Small intestine (tissue), 7 donors: ENCODE measurements at regions not wholly inside any gene's neighbourhood (a gene's known extent, or its start where the extent isn't known, plus 50 kb on each side); places are given as distances from the start of the nearest gene placed in this dataset.

Experiments used
- DNase-seq, 2 donors: peaks; one replicate each; pipeline versions ENCODE4 v3.0.0 to v3.0.0-alpha.2; 2013
- FAIRE-seq: peaks from 2 replicates; lab custom pipeline; 2012; peaks lifted over from hg19 to GRCh38; lab: Jason Lieb, UNC
- H3K27ac ChIP-seq, 3 donors: one replicate each; pipeline ENCODE4 v1.5.1; 2013; ENCODE audit warnings: low read length in 2 of 3, mild to moderate bottlenecking in 2 of 3, control low read depth in 1 of 3, inconsistent platforms in 1 of 3, low read depth in 1 of 3, moderate library complexity in 1 of 3
- H3K27me3 ChIP-seq, 3 donors: one replicate each; pipeline ENCODE4 v1.6.1; 2013; ENCODE audit warnings: low read length in 3 of 3, inconsistent platforms in 1 of 3; ENCODE audit not compliant: control insufficient read depth in 3 of 3, insufficient read depth in 3 of 3
- H3K36me3 ChIP-seq, 3 donors: one replicate each; pipeline ENCODE4 v1.6.1; 2013; ENCODE audit warnings: low read length in 3 of 3, inconsistent platforms in 1 of 3, low read depth in 1 of 3, mild to moderate bottlenecking in 1 of 3, moderate library complexity in 1 of 3; ENCODE audit not compliant: control insufficient read depth in 3 of 3, insufficient read depth in 2 of 3
- H3K4me1 ChIP-seq, 3 donors: one replicate each; pipeline ENCODE4 v1.6.1; 2013; ENCODE audit warnings: low read length in 2 of 3, inconsistent platforms in 1 of 3, low read depth in 1 of 3, mild to moderate bottlenecking in 1 of 3, moderate library complexity in 1 of 3; ENCODE audit not compliant: control insufficient read depth in 3 of 3, insufficient read depth in 2 of 3
- H3K4me3 ChIP-seq, 3 donors: one replicate each; pipeline ENCODE4 v1.5.1; 2013; ENCODE audit warnings: low read length in 3 of 3, control low read depth in 1 of 3, inconsistent platforms in 1 of 3, low read depth in 1 of 3, mild to moderate bottlenecking in 1 of 3, moderate library complexity in 1 of 3
- H3K9me3 ChIP-seq, 2 donors: one replicate each; pipeline ENCODE4 v1.6.1; 2013; ENCODE audit warnings: low read depth in 1 of 2, low read length in 1 of 2; ENCODE audit not compliant: control insufficient read depth in 2 of 2, insufficient read depth in 1 of 2
- WGBS, 3 donors: extraction: QIAGEN DNeasy Blood & Tissue Kit; methylation state at CpG; one replicate each; pipeline ENCODE4 v1.1.7; 2013; 5-methylcytosine and 5-hydroxymethylcytosine counted together
- donor health status: healthy with polysubstance abuse.
- donor health status: control.
- donor health status: control.
- donor health status: Bipolar disorder and iron deficiency.
- donor health status: healthy.

DNA sequence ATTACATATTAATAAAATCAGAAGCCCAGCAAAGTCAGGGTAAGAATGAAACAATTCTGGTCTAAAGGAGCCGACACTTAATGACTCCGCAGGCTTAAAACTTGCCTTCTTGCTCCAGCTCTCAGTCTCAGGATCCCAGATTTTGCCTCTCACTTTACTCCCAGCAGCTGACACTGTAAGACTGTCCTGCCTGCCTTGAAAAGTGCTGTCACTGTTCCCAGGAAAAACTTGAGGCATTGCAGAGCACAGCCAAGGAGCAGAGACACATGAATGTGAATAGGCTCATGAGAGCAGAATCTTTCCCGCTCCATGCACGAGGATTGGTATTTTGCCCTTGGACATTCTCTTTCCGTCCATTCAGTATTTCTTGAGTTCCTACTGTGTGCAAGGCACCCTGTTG, 457.6 kb upstream of the ZFHX3 start:
- H3K9me3 ChIP-seq: no peaks in the 10 kb centered on the region
- DNase-seq: no peak
- no peak overlapping the region for H3K27ac ChIP-seq
- no peak for FAIRE-seq
- H3K4me1 ChIP-seq: no peaks in the 10 kb centered on the region
- peaks cover 0 to 3% (median 0%) of the 10 kb centered on the region in 3 donors for H3K27me3 ChIP-seq
- no peaks in the 10 kb centered on the region for H3K36me3 ChIP-seq
- WGBS, 3 donors: 58 to 80% (median 70%) methylated on average over 5 of the region's 5 CpGs
- no peak overlapping the region for H3K4me3 ChIP-seq

DNA sequence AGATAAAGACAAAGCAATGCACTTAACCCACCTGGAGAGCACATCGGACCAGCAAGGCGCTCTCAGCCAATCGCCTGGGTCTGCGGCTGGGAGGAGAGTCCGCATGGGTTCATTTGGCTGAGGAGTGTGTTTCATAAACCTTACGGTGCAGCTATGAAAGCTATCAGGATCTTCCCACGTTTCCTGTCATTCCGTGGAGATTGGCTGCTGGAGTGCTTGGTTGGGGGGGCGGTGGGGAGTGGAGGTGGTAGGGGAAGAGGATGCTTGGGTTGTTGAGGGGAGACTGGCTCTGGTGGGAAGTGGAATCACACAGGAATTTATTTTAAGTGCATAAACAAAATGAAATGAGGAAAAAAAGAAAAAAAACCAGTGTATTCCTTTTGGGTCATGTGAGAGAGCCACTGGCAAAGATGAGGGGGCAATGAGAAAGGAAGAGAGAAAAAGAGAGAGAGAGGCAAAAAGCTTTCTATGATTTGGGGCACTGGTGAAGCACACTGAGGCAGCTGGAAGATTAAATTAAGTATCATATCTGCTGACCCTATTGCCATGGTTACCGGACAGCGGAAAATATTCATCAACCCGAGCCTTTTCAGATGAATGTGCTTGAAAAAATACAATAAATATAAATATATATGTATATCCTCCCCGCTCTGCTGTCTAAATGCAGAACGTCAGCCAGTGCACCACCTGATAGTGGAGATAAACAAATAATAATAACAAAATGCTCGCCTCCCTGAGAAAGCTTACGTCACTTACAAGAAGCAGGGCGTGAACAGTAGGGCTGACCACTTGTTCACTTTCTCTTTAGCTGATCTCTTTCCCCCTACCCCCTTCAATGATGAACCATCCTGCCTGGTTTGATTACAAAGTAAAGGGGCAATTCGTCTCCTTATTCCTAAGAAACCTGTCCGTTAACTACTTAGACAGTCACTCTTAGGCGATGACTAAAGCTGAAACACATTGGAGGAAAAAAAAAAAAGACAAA, 457.0 kb upstream of the ZFHX3 start:
- H3K27ac ChIP-seq: no peak overlapping the region
- no peak for FAIRE-seq
- H3K36me3 ChIP-seq: no peaks in the 10 kb centered on the region
- H3K4me3 ChIP-seq: no peak overlapping the region
- H3K4me1 ChIP-seq: no peaks in the 10 kb centered on the region
- WGBS, 3 donors: 54 to 67% (median 67%) methylated on average over 20 of the region's 20 CpGs
- H3K9me3 ChIP-seq: no peaks in the 10 kb centered on the region
- H3K27me3 ChIP-seq: peaks cover 0 to 3% (median 0%) of the 10 kb centered on the region in 3 donors
- DNase-seq: no peak

DNA sequence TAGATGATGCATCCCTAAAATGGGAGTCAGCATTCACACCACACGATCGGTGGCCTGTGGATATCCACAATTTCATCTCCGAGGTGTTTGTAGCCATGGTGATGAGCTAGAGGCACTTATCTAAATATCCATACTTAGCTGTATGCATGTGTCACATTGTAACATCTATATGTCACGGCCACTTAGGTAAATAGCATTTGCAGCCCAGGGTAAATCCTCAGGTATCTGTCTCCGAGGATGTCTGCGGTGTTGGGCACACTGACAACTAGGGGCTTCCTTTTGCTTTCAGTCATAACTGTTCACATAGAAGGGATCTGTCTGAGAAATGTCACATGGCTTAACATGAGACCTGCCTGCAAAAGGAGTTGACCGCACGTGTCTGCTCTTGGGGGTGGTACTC, 455.2 kb upstream of the ZFHX3 start:
- WGBS, 3 donors: 82 to 87% (median 87%) methylated on average over 8 of the region's 8 CpGs
- H3K27me3 ChIP-seq: peaks cover 0 to 3% (median 0%) of the 10 kb centered on the region in 3 donors
- H3K27ac ChIP-seq: no peak overlapping the region
- FAIRE-seq (no peak), DNase-seq (no peak)
- H3K4me3 ChIP-seq: no peak overlapping the region
- no peaks in the 10 kb centered on the region for H3K36me3 ChIP-seq
- H3K9me3 ChIP-seq: no peaks in the 10 kb centered on the region
- no peaks in the 10 kb centered on the region for H3K4me1 ChIP-seq

DNA sequence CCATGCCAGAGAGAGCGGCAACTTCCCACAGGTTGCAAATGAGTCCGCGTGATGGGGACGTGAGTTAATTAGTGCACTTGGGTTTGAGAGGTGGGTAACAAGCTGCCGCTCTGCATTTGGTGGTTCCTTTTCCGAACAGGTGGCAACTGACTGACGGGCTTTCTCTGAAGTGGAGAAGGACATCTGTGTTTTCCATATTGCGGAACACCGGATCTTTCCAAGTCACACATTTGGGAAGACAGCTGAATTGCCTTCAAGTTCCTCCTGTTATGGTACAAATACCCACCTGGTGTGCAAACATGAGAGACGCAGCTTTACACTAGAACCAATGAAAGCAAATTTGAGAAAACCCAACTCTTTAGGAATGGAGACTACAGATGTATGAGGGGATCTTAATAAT, 451.3 kb upstream of the ZFHX3 start:
- Histone ChIP-seq H3K4me1 (no peaks in the 10 kb centered on the region), H3K4me3 (no peak overlapping the region), H3K27me3 (no peaks in the 10 kb centered on the region), H3K36me3 (no peaks in the 10 kb centered on the region), H3K9me3 (no peaks in the 10 kb centered on the region), H3K27ac (no peak overlapping the region)
- DNase-seq: no peak
- FAIRE-seq: no peak
- WGBS, 3 donors: 93 to 94% (median 94%) methylated on average over 10 of the region's 10 CpGs

DNA sequence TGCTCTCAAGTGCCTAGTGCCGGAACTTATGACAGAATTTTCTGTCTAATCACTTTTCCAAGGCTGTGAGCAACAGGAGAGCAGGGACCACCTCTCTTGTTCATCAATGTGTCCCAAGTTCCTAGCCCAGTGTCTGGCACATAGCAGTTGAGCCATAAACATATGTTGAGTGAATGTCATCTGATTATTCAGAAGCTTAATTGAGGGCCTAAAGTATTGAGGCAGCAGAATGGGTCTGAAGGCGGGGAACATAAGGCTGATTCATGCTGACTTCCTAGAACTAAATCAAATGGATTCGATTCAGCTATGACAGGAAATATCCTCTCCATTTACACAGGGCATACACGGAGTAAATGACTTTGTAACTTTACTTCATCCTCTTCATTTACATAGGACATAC, 438.0 kb upstream of the ZFHX3 start:
- 63 to 77% (median 70%) methylated on average over 4 of the region's 4 CpGs for WGBS, 3 donors
- FAIRE-seq: no peak

DNA sequence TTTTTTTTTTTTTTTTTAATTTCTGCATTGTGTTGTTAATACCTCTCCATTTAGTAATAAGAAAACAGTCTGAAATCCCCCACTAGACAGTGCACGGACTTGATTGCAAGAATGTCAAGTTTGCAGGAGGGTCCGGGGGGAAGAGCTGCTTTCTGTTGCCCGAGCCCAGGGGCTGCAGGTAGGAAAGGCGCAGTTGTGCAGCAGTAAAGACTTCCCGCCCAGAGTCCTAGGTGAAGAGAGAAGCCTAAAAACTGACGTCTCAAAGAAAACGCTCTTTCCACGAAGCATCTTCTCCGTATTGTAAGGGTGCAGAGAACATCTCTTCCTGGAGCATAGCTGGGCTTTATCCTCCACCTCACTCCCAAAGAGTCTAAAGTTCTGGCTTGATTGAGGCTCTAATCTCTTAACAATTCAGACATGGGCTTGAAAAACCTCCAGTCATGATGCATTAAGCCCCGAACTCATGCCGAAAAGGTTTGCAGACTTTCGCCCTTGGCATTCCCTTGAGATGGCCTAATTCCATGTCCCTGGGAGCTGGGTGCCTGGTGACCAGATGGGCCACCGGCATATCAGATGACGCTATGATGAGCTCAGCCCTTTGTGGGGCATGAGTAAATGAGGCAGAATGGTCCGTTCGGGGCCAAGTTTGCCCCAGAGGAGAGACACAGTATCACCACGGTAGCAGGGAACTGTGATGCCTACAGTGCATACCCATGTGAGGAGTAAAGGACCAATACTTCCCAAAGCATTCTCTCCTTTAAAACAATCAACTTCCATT, 436.2 kb upstream of the ZFHX3 start:
- WGBS, 3 donors: 70 to 79% (median 76%) methylated on average over 17 of the region's 17 CpGs
- peaks cover 0 to 23% (median 2%) of the 10 kb centered on the region in 3 donors for H3K27me3 ChIP-seq

More for the DNA sequence above, 438.0 kb upstream of the ZFHX3 start:
- Histone ChIP-seq H3K4me1 (peaks cover 0 to 6% (median 0%) of the 10 kb centered on the region in 3 donors), H3K9me3 (no peaks in the 10 kb centered on the region), H3K4me3 (no peak overlapping the region), H3K36me3 (no peaks in the 10 kb centered on the region), H3K27me3 (peaks cover 0 to 23% (median 2%) of the 10 kb centered on the region in 3 donors), H3K27ac (no peak overlapping the region)
- no peak for DNase-seq

DNA sequence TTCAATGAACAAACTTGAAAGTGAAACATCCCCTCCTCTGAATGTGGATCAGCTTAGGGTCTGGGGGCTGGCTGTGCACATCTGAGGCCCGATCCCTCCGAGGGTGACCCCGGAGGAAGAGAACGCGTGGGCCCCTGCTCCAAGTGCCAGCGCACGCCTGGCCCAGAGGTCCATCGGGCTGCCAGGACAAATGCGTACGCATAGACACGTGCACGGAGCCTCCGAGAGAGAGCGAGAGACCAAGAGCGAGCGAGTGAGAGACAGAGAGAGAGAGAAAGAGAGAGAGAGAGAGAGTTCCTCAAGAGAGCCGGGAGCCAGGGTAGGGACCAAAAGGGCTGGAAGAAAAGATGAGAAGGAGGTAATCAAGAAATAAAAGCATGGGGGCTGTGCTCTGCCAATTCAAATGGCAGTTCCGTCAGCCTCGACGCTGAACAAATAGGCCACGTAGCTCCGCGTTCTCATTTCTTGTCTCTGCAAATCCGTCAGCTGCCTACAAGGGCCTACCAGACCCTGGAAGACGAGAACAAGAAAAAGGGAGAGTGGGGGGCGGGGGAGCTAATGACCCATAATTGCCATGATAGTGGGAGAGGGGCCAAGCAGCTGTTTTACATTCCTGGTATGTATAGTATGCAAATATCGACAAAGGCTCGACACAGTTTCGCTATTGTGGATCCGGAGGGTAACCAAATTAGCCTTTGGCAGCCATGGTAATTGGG, 435.3 kb upstream of the ZFHX3 start:
- Histone ChIP-seq H3K4me1 (peaks cover 0 to 6% (median 0%) of the 10 kb centered on the region in 3 donors), H3K9me3 (no peaks in the 10 kb centered on the region), H3K36me3 (no peaks in the 10 kb centered on the region), H3K27ac (no peak overlapping the region), H3K4me3 (no peak overlapping the region), H3K27me3 (peaks cover 0 to 23% (median 2%) of the 10 kb centered on the region in 3 donors)
- DNase-seq (peak in 1 of 2 donors; percentile 16), FAIRE-seq (no peak)
- WGBS, 3 donors: 24 to 28% (median 25%) methylated on average over 30 of the region's 30 CpGs

More for the DNA sequence above, 436.2 kb upstream of the ZFHX3 start:
- Histone ChIP-seq H3K36me3 (no peaks in the 10 kb centered on the region), H3K27ac (no peak overlapping the region), H3K9me3 (no peaks in the 10 kb centered on the region), H3K4me1 (peaks cover 0 to 6% (median 0%) of the 10 kb centered on the region in 3 donors), H3K4me3 (no peak overlapping the region)
- FAIRE-seq (no peak), DNase-seq (no peak)

DNA sequence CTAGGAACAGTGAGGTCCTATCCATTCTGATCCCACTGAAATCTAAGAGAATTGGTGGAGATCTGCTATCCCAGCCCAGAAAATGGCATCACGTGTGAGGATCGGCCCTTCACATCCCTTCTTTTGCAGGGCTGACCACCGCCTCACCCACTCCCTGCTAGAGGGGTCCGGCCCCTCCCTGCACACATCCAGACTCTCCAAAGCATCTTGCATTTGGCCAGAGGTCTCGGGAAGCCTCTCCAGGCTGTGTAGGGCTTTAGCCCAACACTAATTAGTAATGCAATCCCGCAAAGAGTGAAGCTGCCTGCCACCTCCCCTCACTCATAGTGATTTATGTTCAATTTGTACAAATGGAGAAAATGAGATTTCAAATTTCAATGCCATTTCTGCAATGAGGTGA, 434.4 kb upstream of the ZFHX3 start:
- 69 to 83% (median 72%) methylated on average over 6 of the region's 6 CpGs for WGBS, 3 donors
- Histone ChIP-seq H3K27ac (no peak overlapping the region), H3K9me3 (no peaks in the 10 kb centered on the region), H3K27me3 (peaks cover 0 to 23% (median 2%) of the 10 kb centered on the region in 3 donors), H3K4me1 (peaks cover 0 to 6% (median 0%) of the 10 kb centered on the region in 3 donors), H3K36me3 (no peaks in the 10 kb centered on the region), H3K4me3 (no peak overlapping the region)
- FAIRE-seq (no peak), DNase-seq (no peak)
